Heart left ventricle (tissue), 16 donors: ENCODE measurements at regions not wholly inside any gene's neighbourhood (a gene's known extent, or its start where the extent isn't known, plus 50 kb on each side); places are given as distances from the start of the nearest gene placed in this dataset.

Experiments
- ATAC-seq, 4 donors: fragments of 200-7000 bp; cut with Tn5 transposase; one replicate each; pipeline ENCODE4 v1.9.1; 2020 to 2022; ENCODE audit warnings: moderate library complexity in 4 of 4, mild to moderate bottlenecking in 3 of 4, moderate number of reproducible peaks in 1 of 4
- DNase-seq, 5 donors: peaks; one replicate each; pipeline ENCODE4 v3.0.0-alpha.2; 2020
- H3K27ac ChIP-seq, 12 donors: fragments of 200-600 bp; sonication (generic) in 4 of 12; one replicate each; pipeline versions ENCODE4 v1.5.0 to v1.8.0; 2016 to 2022; ENCODE audit warnings: mild to moderate bottlenecking in 2 of 12
- H3K27me3 ChIP-seq, 9 donors: fragments of 200-600 bp; sonication (generic) in 2 of 9; one replicate each; pipeline versions ENCODE4 v1.5.1 to v1.8.0; 2016 to 2022; ENCODE audit warnings: mild to moderate bottlenecking in 3 of 9
- H3K36me3 ChIP-seq, 9 donors: fragments of 200-600 bp; sonication (generic) in 2 of 9; one replicate each; pipeline versions ENCODE4 v1.5.0 to v1.8.0; 2018 to 2022; ENCODE audit warnings: mild to moderate bottlenecking in 2 of 9
- H3K4me1 ChIP-seq, 12 donors: fragments of 200-600 bp; sonication (generic) in 4 of 12; one replicate each; pipeline versions ENCODE4 v1.5.0 to v1.8.0; 2016 to 2022; ENCODE audit warnings: mild to moderate bottlenecking in 3 of 12
- H3K4me3 ChIP-seq, 12 donors: fragments of 200-600 bp; sonication (generic) in 4 of 12; one replicate each; pipeline versions ENCODE4 v1.5.0 to v1.8.0; 2017 to 2022; ENCODE audit warnings: mild to moderate bottlenecking in 9 of 12, moderate library complexity in 4 of 12
- H3K9me3 ChIP-seq, 12 donors: fragments of 200-600 bp; sonication (generic) in 4 of 12; one replicate each; pipeline versions ENCODE4 v1.5.0 to v1.8.0; 2016 to 2022; ENCODE audit warnings: mild to moderate bottlenecking in 1 of 12
- POLR2A ChIP-seq, 2 donors: fragments of 450-650 bp; IDR thresholded peaks; one replicate each; pipeline ENCODE4 v1.6.1; 2017; ENCODE audit warnings: antibody characterized with exemption in 2 of 2, mild to moderate bottlenecking in 2 of 2, moderate library complexity in 2 of 2
- WGBS, 4 donors: extraction: QIAGEN DNeasy Blood & Tissue Kit in 2 of 4; methylation state at CpG; one replicate each; pipeline versions ENCODE4 v1.1.5 to v1.1.7; 2013 to 2018; 5-methylcytosine and 5-hydroxymethylcytosine counted together
- intact Hi-C, 10 donors: fragments of 100-400 bp; cut with DNase I; formaldehyde crosslinking; loops; one replicate each; pipeline versions ENCODE4 v1.11.1 to v1.14.2; 2022
- TF ChIP-seq, protein P1 (sequence below), 12 donors: fragments of 200-600 bp; sonication (generic) in 4 of 12; IDR thresholded peaks; one replicate each; pipeline versions ENCODE4 v1.5.0 to v1.8.0; 2018 to 2022; ENCODE audit warnings: antibody characterized with exemption in 12 of 12, mild to moderate bottlenecking in 5 of 12
- donor health status: ischemic (EF 13 %, LVEDD 7.1; RV severe dilation, severe dysfunction).
- donor health status: healthy with polysubstance abuse.
- donor health status: DM: no; HTN: yes; CAD: no.
- donor health status: DM: no; HTN: no; CAD: no.
- donor health status: ischemic (EF 25% LVEDD 6.9; RV normal size, moderate dysfunction).
- donor health status: ischemic (EF 25% LVEDD 5.7; RV mildly dilated, moderate dysfunction).
- donor health status: healthy.
- donor health status: DM: yes; HTN: yes; CAD: no.
- donor health status: ischemic (EF 35%, LVEDD 5.7; RV mildly dilated, moderate dysfunction).
- donor health status: nonischemic (EF 11% LVEDD 7.7; RV severe dilation, severe dysfunction).
- donor health status: DM: yes; HTN: yes; CAD: no.
- donor health status: PGD.
- donor health status: ischemic (EF 29% LVEDD 5.4; RV normal size, mild dysfunction).
- donor health status: nonischemic (EF 23%, LVEDD 6.1; RV moderate dilation, normal function).

DNA sequence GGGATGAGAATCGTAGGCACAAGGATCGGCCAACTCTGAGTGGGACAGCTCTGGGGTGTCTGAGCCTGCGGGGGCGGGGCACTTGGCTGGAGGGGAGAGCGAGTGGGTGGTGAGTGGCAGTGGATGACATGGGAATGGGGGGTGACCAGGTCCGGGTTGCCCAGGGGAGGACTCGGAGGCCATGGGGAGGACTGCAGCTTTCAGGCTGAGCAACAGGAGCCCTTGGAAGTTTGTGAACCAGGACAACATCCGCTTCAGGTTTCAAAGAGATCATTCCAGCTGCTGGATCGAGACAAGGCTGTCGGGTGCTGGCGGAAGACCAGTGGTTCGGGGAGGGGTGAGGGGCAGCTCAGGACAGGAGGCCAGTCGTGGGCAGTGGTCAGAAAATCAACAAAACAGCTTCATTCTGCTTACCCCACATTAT lies 124.4 kb upstream of the IRF2BP2 start:
- Histone ChIP-seq H3K9me3 (no peaks in the 10 kb centered on the region), H3K27ac (no peak overlapping the region), H3K27me3 (no peaks in the 10 kb centered on the region), H3K4me1 (peaks cover 0 to 23% (median 0%) of the 10 kb centered on the region in 12 donors), H3K4me3 (no peak overlapping the region), H3K36me3 (no peaks in the 10 kb centered on the region)
- ATAC-seq (no peak), DNase-seq (no peak)
- TF ChIP-seq, protein P1, sequence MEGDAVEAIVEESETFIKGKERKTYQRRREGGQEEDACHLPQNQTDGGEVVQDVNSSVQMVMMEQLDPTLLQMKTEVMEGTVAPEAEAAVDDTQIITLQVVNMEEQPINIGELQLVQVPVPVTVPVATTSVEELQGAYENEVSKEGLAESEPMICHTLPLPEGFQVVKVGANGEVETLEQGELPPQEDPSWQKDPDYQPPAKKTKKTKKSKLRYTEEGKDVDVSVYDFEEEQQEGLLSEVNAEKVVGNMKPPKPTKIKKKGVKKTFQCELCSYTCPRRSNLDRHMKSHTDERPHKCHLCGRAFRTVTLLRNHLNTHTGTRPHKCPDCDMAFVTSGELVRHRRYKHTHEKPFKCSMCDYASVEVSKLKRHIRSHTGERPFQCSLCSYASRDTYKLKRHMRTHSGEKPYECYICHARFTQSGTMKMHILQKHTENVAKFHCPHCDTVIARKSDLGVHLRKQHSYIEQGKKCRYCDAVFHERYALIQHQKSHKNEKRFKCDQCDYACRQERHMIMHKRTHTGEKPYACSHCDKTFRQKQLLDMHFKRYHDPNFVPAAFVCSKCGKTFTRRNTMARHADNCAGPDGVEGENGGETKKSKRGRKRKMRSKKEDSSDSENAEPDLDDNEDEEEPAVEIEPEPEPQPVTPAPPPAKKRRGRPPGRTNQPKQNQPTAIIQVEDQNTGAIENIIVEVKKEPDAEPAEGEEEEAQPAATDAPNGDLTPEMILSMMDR (IDR thresholded peaks at IDR 0.05) = no peak
- TF ChIP-seq POLR2A (IDR thresholded peaks at IDR 0.05) = no peak
- intact Hi-C loops = loop anchor here in 1 of 10 donors (10.0 kb wide), 1 partner anchor 250 kb away; no protein-coding TSS in a partner anchor
- WGBS, 4 donors = 82 to 90% (median 88%) methylated on average over 13 of the region's 13 CpGs

DNA sequence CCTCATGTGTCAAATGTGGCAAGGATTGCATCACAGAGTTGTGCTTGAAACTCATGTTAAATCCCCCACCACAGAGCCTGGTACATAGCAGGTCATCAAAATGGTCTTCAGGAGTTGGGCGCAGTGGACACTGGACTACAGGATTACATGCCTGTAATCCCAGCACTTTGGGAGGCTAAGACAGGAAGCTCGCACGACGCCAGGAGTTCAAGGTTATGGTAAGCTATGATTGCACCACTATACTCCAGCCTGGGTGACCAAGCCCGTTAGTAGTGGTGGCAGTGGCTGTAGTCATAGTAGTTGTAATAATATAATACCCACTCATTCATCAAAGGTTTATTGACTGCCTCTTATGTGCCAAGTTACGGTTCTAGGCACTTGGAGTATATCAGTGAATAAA lies 123.4 kb upstream of the IRF2BP2 start:
- intact Hi-C loops = loop anchor here in 1 of 10 donors (10.0 kb wide), 1 partner anchor 249 kb away; no protein-coding TSS in a partner anchor
- H3K27ac ChIP-seq = no peak overlapping the region
- 96 to 98% (median 97%) methylated on average over 6 of the region's 6 CpGs for WGBS, 4 donors

DNA sequence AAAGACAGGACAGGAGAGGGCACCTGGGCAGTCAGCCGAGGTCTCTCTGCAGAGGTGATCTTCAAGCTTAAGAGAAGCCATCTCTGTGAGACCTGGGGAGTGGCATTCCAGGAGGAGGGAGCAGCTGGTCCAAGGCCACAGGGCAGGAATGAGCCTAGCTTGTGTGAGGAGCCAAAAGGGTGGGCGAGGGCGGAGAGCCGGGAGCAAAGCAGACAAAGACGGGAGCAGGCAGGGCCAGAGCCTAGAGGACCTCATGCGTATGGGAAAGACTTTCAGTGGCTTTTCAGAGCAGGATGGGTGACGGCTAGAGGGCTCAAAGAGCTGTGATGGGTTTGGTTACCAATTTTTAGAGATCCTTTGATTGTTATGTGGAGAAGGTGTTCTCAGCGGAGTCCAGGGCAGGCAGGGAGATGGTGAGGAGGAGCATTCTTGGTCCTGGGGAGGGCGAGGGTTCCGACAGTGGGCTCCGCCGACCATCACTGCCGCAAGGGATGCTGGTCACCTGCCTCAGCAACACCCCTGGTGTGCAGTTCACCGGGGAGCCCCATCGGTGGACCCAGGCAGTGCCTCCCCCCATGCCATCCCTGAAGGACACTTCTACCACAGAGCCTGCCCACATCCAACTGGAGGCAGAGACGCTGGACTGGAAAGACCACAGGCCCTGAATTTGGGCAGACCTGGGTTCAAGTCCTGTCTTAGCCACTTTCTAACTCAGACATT lies 122.9 kb upstream of the IRF2BP2 start:
- TF ChIP-seq, protein P1 (IDR thresholded peaks at IDR 0.05) = no peak
- TF ChIP-seq POLR2A (IDR thresholded peaks at IDR 0.05) = no peak
- Histone ChIP-seq H3K27ac (no peak overlapping the region), H3K4me1 (peaks cover 0 to 30% (median 9%) of the 10 kb centered on the region in 12 donors), H3K4me3 (no peak overlapping the region), H3K9me3 (no peaks in the 10 kb centered on the region), H3K27me3 (no peaks in the 10 kb centered on the region), H3K36me3 (no peaks in the 10 kb centered on the region)
- intact Hi-C loops = loop anchor here in 1 of 10 donors (10.0 kb wide), 1 partner anchor 248 kb away; no protein-coding TSS in a partner anchor
- WGBS, 4 donors = 94 to 99% (median 97%) methylated on average over 14 to 16 of the region's 16 CpGs
- DNase-seq (no peak), ATAC-seq (peak in 1 of 4 donors; percentile 17)

More for the DNA sequence above, 123.4 kb upstream of the IRF2BP2 start:
- Histone ChIP-seq H3K9me3 (no peaks in the 10 kb centered on the region), H3K4me3 (no peak overlapping the region), H3K4me1 (peaks cover 0 to 25% (median 4%) of the 10 kb centered on the region in 12 donors), H3K36me3 (no peaks in the 10 kb centered on the region), H3K27me3 (no peaks in the 10 kb centered on the region)
- TF ChIP-seq, protein P1 (IDR thresholded peaks at IDR 0.05) = no peak
- no peak for TF ChIP-seq POLR2A (IDR thresholded peaks at IDR 0.05)
- ATAC-seq (no peak), DNase-seq (no peak)

DNA sequence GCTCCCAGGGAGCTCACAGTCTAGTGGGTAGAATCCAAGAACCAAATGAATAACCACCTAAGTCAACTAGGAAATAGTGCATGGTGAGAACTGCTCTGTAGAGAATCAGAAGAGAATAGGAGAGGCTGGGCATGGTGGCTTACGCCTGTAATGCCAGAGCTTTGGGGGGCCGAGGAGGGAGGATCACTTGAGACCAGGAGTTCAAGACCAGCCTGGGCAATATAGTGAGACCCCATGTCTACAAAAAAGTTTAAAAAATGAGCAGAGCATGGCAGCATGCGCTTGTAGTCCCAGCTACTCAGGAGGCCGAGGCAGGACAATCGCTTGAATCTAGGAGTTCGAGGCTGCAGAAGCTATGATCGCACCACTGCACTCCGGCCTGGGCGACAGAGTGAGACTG lies 122.3 kb upstream of the IRF2BP2 start:
- Histone ChIP-seq H3K4me3 (no peak overlapping the region), H3K4me1 (peaks cover 5 to 36% (median 15%) of the 10 kb centered on the region in 12 donors), H3K27me3 (no peaks in the 10 kb centered on the region), H3K9me3 (no peaks in the 10 kb centered on the region), H3K36me3 (no peaks in the 10 kb centered on the region), H3K27ac (peak overlapping the region in 1 of 12 donors; percentile 66)
- no peak for DNase-seq
- TF ChIP-seq, protein P1 (IDR thresholded peaks at IDR 0.05) = no peak
- no peak for TF ChIP-seq POLR2A (IDR thresholded peaks at IDR 0.05)
- intact Hi-C loops = loop anchor here in 1 of 10 donors (10.0 kb wide), 1 partner anchor 247 kb away; no protein-coding TSS in a partner anchor
- 93 to 98% (median 96%) methylated on average over 9 of the region's 9 CpGs for WGBS, 4 donors
- no peak for ATAC-seq
